Esophagus squamous epithelium (tissue), 4 donors: ENCODE measurements at regions not wholly inside any gene's neighbourhood (a gene's known extent, or its start where the extent isn't known, plus 50 kb on each side); places are given as distances from the start of the nearest gene placed in this dataset.

Source experiments
- CTCF ChIP-seq, 6 experiments: fragments of 450-650 bp in 4 of 6; fragments of 200-600 bp in 2 of 6; sonication (generic) in 2 of 6; IDR thresholded peaks; one replicate each; pipeline ENCODE4 v1.5.1; 2016 to 2019; ENCODE audit warnings: antibody characterized with exemption in 6 of 6, mild to moderate bottlenecking in 4 of 6, moderate library complexity in 4 of 6
- POLR2A ChIP-seq, 4 donors: fragments of 450-650 bp; IDR thresholded peaks; one replicate each; pipeline ENCODE4 v1.6.1; 2017; ENCODE audit warnings: antibody characterized with exemption in 4 of 4, mild to moderate bottlenecking in 4 of 4, moderate library complexity in 3 of 4

- TF ChIP-seq CTCF (IDR thresholded peaks at IDR 0.05) (no peak), POLR2A (IDR thresholded peaks at IDR 0.05) (no peak)
Observed at GRCh38 chr5:57408285-57408684, 74.3 kb downstream of the ACTBL2 start.
